Endodermal cell (in vitro differentiated cells): ENCODE measurements at regions not wholly inside any gene's neighbourhood (a gene's known extent, or its start where the extent isn't known, plus 50 kb on each side); places are given as distances from the start of the nearest gene placed in this dataset.

Source experiments
- DNase-seq: peaks from one replicate; pipeline ENCODE4 v3.0.0-alpha.2; 2017
- H3K27ac ChIP-seq: 2 replicates; pipeline ENCODE4 v1.5.1; 2013; ENCODE audit warnings: mild to moderate bottlenecking, low read depth, low read length, moderate library complexity
- H3K27me3 ChIP-seq: 2 replicates; pipeline ENCODE4 v1.6.1; 2013; ENCODE audit warnings: mild to moderate bottlenecking, low read length, moderate library complexity; ENCODE audit not compliant: insufficient read depth, control insufficient read depth, poor library complexity, severe bottlenecking
- H3K36me3 ChIP-seq: 2 replicates; pipeline ENCODE4 v1.7.0; 2013; ENCODE audit warnings: mild to moderate bottlenecking, low read length, moderate library complexity; ENCODE audit not compliant: control insufficient read depth, insufficient read depth
- H3K4me1 ChIP-seq: one replicate; pipeline ENCODE4 v1.7.0; 2013; ENCODE audit warnings: low read length; ENCODE audit not compliant: control insufficient read depth, insufficient read depth
- H3K4me3 ChIP-seq: 2 replicates; pipeline ENCODE4 v1.5.1; 2013; ENCODE audit warnings: mild to moderate bottlenecking, low read length, moderate library complexity
- H3K9ac ChIP-seq: 2 replicates; pipeline ENCODE4 v1.6.1; 2013; ENCODE audit warnings: mild to moderate bottlenecking, low read length, moderate library complexity; ENCODE audit not compliant: poor library complexity, severe bottlenecking; ENCODE audit errors: extremely low read depth
- H3K9me3 ChIP-seq: 2 replicates; pipeline ENCODE4 v1.6.1; 2013; ENCODE audit warnings: mild to moderate bottlenecking, low read length, moderate library complexity; ENCODE audit not compliant: control insufficient read depth
- H3K27ac Mint-ChIP-seq: 2 replicates; pipeline ENCODE4 v1.8.0; 2020; ENCODE audit warnings: mixed read lengths
- H3K27me3 Mint-ChIP-seq: 2 replicates; pipeline ENCODE4 v1.8.0; 2021; ENCODE audit warnings: mild to moderate bottlenecking, mixed read lengths; ENCODE audit not compliant: insufficient read depth
- H3K36me3 Mint-ChIP-seq: 2 replicates; pipeline ENCODE4 v1.8.0; 2020; ENCODE audit warnings: low read depth, mixed read lengths
- H3K4me1 Mint-ChIP-seq: 2 replicates; pipeline ENCODE4 v1.8.0; 2020; ENCODE audit warnings: mixed read lengths
- H3K4me3 Mint-ChIP-seq: 2 replicates; pipeline ENCODE4 v1.8.0; 2020; ENCODE audit warnings: mild to moderate bottlenecking, moderate library complexity, mixed read lengths
- H3K9me3 Mint-ChIP-seq: 2 replicates; pipeline ENCODE4 v1.8.0; 2020; ENCODE audit warnings: mild to moderate bottlenecking, mixed read lengths
- WGBS, 2 experiments: methylation state at CpG; one replicate each; pipeline versions ENCODE4 v1.1.5 to v1.1.7; 2013; ENCODE audit warnings: missing lambda C conversion rate in 2 of 2, mixed read lengths in 1 of 2; ENCODE audit not compliant: insufficient coverage in 1 of 2, insufficient read length in 1 of 2; 5-methylcytosine and 5-hydroxymethylcytosine counted together
- TF ChIP-seq, protein P1 (sequence below): fragments of 200-600 bp; sonication (generic); conservative IDR thresholded peaks from 2 replicates; pipeline ENCODE4 v1.5.0; 2021; ENCODE audit warnings: antibody characterized with exemption, mild to moderate bottlenecking

- no peaks in the 10 kb centered on the region for H3K9me3 Mint-ChIP-seq
- 70 to 92% methylated on average over 3 to 4 of the region's 4 CpGs for WGBS, 2 experiments
- peaks cover 2% of the 10 kb centered on the region for H3K4me1 ChIP-seq
- H3K36me3 ChIP-seq: no peaks in the 10 kb centered on the region
- no peaks in the 10 kb centered on the region for H3K27me3 ChIP-seq
- peaks cover 5% of the 10 kb centered on the region for H3K27me3 Mint-ChIP-seq
- peaks cover 20% of the 10 kb centered on the region for H3K4me1 Mint-ChIP-seq
- no peaks in the 10 kb centered on the region for H3K36me3 Mint-ChIP-seq
- H3K9me3 ChIP-seq: no peaks in the 10 kb centered on the region
- DNase-seq: no peak
- no peak overlapping the region for H3K4me3 ChIP-seq
- H3K4me3 Mint-ChIP-seq: no peak overlapping the region
- H3K27ac Mint-ChIP-seq: no peak overlapping the region
- H3K9ac ChIP-seq: no peak overlapping the region
- TF ChIP-seq, protein P1, sequence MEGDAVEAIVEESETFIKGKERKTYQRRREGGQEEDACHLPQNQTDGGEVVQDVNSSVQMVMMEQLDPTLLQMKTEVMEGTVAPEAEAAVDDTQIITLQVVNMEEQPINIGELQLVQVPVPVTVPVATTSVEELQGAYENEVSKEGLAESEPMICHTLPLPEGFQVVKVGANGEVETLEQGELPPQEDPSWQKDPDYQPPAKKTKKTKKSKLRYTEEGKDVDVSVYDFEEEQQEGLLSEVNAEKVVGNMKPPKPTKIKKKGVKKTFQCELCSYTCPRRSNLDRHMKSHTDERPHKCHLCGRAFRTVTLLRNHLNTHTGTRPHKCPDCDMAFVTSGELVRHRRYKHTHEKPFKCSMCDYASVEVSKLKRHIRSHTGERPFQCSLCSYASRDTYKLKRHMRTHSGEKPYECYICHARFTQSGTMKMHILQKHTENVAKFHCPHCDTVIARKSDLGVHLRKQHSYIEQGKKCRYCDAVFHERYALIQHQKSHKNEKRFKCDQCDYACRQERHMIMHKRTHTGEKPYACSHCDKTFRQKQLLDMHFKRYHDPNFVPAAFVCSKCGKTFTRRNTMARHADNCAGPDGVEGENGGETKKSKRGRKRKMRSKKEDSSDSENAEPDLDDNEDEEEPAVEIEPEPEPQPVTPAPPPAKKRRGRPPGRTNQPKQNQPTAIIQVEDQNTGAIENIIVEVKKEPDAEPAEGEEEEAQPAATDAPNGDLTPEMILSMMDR: no peak
- H3K27ac ChIP-seq: no peak overlapping the region
Observed at GRCh38 chr20:40449974-40450616, 238.9 kb downstream of the MAFB start.

DNA sequence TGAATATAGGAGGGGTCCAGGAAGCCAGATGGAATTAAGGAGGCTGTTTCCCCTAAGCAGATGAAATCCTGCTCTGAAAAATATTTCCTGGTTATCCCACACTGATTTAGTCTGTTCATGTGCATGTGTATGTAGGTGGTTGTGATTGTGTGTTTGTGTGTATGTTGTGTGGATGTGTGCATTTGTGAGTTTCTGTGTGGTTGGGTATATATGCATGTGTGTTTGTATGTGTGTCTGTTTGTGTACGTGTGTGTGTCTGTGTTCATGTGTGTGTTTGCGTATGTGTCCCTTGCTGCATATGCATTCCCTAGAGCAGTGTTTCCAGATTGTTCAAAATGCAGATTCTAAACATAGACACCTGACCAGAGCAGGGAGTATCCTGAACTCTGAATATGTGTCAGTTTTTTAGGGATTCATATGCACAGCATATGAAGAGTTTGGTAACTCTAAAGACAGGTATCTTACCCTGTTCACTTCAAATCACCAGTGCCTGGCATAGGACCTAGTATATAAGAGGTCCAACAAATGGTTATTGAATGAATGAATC lies 239.8 kb downstream of the MAFB start:
- Histone ChIP-seq H3K9ac (no peak overlapping the region), H3K4me1 (peaks cover 2% of the 10 kb centered on the region), H3K9me3 (no peaks in the 10 kb centered on the region), H3K27ac (no peak overlapping the region), H3K27me3 (no peaks in the 10 kb centered on the region), H3K36me3 (no peaks in the 10 kb centered on the region), H3K4me3 (no peak overlapping the region)
- DNase-seq: no peak
- Mint-ChIP-seq H3K27ac (no peak overlapping the region), H3K4me3 (no peak overlapping the region), H3K4me1 (peaks cover 18% of the 10 kb centered on the region), H3K9me3 (no peaks in the 10 kb centered on the region), H3K36me3 (no peaks in the 10 kb centered on the region), H3K27me3 (peaks cover 2% of the 10 kb centered on the region)
- WGBS, 2 experiments: 92 to 100% methylated on average over 1 to 2 of the region's 2 CpGs
- TF ChIP-seq, protein P1: no peak

DNA sequence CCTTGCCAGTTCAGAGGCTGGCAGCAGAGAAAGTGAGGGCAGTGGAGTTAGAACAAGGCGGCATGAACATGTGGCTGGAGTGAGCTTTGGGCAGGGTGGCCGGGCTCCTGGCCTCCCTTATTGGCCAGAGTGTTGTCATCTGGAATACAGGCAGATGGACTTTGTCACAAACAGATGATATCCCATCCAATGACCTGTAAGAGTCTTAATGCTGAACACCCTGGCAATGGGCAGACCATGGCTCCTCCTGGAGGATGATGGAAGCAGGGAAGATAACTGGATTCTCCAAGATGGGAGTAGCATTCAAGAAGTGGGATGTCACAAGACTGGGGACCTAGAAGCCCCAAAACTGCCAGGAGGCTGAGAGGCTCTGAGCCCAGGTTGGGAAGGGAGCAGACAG lies 242.1 kb downstream of the MAFB start:
- no peak overlapping the region for H3K4me3 ChIP-seq
- H3K27ac ChIP-seq: no peak overlapping the region
- H3K27ac Mint-ChIP-seq: no peak overlapping the region
- no peak overlapping the region for H3K9ac ChIP-seq
- TF ChIP-seq, protein P1: peak; percentile 25
- 96 to 100% methylated on average over 2 of the region's 2 CpGs for WGBS, 2 experiments
- no peaks in the 10 kb centered on the region for H3K36me3 ChIP-seq
- no peak overlapping the region for H3K4me3 Mint-ChIP-seq
- H3K4me1 Mint-ChIP-seq: peaks cover 31% of the 10 kb centered on the region
- no peaks in the 10 kb centered on the region for H3K36me3 Mint-ChIP-seq
- DNase-seq: no peak
- H3K4me1 ChIP-seq: peaks cover 2% of the 10 kb centered on the region
- no peaks in the 10 kb centered on the region for H3K9me3 Mint-ChIP-seq
- H3K27me3 ChIP-seq: no peaks in the 10 kb centered on the region
- H3K27me3 Mint-ChIP-seq: peaks cover 2% of the 10 kb centered on the region
- H3K9me3 ChIP-seq: no peaks in the 10 kb centered on the region
